Mesothelial cell of epicardium (in vitro differentiated cells): ENCODE measurements at regions not wholly inside any gene's neighbourhood (a gene's known extent, or its start where the extent isn't known, plus 50 kb on each side); places are given as distances from the start of the nearest gene placed in this dataset.
A peak's percentile ranks its signal among the peaks of the same experiment; 100 is the strongest.

Source experiments
- DNase-seq, 2 experiments: peaks; one replicate each; pipeline ENCODE4 v3.0.0; 2021; ENCODE audit warnings: low spot score in 2 of 2; ENCODE audit not compliant: unreplicated experiment in 2 of 2
- H3K27ac Mint-ChIP-seq: 2 replicates; pipeline ENCODE4 v1.8.0; 2021; ENCODE audit warnings: mixed read lengths
- H3K27me3 Mint-ChIP-seq: 2 replicates; pipeline ENCODE4 v1.8.0; 2021; ENCODE audit warnings: low read depth, mixed read lengths
- H3K36me3 Mint-ChIP-seq: 2 replicates; pipeline ENCODE4 v1.8.0; 2021; ENCODE audit warnings: mixed read lengths
- H3K4me1 Mint-ChIP-seq: 2 replicates; pipeline ENCODE4 v1.8.0; 2021; ENCODE audit warnings: mixed read lengths
- H3K4me3 Mint-ChIP-seq: 2 replicates; pipeline ENCODE4 v1.8.0; 2021; ENCODE audit warnings: mild to moderate bottlenecking, moderate library complexity, mixed read lengths
- H3K9me3 Mint-ChIP-seq: 2 replicates; pipeline ENCODE4 v1.8.0; 2021; ENCODE audit warnings: mixed read lengths
- TF ChIP-seq, protein P1 (sequence below): fragments of 200-600 bp; sonication (generic); IDR thresholded peaks from one replicate; pipeline ENCODE4 v1.5.0; 2021; ENCODE audit warnings: antibody characterized with exemption; ENCODE audit not compliant: unreplicated experiment

DNA sequence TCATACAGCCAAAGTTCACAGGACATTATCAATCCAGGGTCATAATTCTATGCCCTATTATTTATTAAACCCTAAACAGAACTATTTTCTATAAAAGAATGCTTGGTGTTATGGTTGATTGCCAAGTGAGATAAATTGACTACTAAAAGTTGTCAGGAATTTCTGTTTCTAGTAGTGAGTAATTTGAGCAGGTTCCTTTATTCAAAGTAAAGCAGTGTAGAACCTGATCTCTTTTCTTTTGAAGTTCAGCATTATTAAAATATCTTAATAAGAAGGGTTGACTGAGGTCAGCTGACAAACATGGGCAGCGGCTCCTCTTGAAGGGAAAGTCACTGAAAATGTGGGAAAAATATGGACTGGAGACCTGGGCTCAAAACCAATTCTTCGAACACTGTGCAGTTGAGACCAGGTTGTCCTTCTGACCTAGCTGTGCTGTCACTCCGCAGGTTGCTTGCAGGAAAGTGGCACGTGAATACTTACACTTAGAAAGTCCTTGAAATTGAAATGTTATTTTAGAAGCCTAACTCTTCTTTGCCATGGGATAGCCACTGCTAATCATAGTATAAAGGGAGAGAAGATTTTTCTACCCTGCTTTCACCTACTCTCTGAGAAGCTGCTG, 141.0 kb downstream of the RASSF9 start:
- Mint-ChIP-seq H3K27me3 (no peaks in the 10 kb centered on the region), H3K27ac (peak overlapping the region; percentile 53), H3K4me1 (peaks cover 33% of the 10 kb centered on the region), H3K9me3 (no peaks in the 10 kb centered on the region), H3K36me3 (no peaks in the 10 kb centered on the region), H3K4me3 (no peak overlapping the region)
- DNase-seq: no peak
- TF ChIP-seq, protein P1, sequence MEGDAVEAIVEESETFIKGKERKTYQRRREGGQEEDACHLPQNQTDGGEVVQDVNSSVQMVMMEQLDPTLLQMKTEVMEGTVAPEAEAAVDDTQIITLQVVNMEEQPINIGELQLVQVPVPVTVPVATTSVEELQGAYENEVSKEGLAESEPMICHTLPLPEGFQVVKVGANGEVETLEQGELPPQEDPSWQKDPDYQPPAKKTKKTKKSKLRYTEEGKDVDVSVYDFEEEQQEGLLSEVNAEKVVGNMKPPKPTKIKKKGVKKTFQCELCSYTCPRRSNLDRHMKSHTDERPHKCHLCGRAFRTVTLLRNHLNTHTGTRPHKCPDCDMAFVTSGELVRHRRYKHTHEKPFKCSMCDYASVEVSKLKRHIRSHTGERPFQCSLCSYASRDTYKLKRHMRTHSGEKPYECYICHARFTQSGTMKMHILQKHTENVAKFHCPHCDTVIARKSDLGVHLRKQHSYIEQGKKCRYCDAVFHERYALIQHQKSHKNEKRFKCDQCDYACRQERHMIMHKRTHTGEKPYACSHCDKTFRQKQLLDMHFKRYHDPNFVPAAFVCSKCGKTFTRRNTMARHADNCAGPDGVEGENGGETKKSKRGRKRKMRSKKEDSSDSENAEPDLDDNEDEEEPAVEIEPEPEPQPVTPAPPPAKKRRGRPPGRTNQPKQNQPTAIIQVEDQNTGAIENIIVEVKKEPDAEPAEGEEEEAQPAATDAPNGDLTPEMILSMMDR: no peak

DNA sequence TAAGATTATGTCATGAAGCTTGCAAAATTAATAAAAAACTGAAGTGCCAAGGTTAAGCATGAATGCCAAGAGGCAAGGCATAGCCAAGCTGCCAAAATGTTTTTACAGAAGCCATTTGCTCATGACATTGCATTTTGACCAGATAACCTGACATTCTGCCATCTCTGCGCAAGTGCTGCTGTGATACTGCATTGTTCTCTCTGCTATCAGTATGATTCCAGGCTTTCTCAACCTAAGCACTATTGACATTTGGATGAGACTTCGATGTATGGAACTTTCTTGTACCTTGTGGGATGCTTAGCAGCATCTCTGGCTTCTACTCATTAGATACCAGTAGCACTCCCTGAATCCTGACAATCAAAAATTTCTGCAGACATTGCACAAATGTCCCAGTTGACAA, 139.2 kb downstream of the RASSF9 start:
- H3K27ac Mint-ChIP-seq: no peak overlapping the region
- no peak for DNase-seq
- peaks cover 28% of the 10 kb centered on the region for H3K4me1 Mint-ChIP-seq
- no peaks in the 10 kb centered on the region for H3K27me3 Mint-ChIP-seq
- no peaks in the 10 kb centered on the region for H3K36me3 Mint-ChIP-seq
- no peak overlapping the region for H3K4me3 Mint-ChIP-seq
- no peaks in the 10 kb centered on the region for H3K9me3 Mint-ChIP-seq
- TF ChIP-seq, protein P1: no peak

DNA sequence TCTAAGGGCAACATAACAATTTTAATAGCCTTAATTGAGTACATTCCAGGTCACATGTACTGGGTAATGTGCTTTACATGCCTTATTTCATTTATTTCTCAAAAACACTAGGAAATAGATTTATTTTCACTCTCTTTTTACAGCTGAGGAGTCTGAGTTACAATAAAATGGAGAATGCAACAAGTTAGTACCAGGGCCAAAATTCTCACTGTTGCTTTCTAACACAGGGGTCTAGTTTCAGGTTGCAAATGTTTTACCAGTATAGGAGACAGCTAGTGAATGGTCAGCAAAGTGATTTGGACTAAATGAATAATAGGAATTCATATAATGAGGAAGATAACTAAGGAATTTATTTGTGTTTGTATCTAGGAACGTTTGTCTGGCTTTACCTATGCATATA, 137.3 kb downstream of the RASSF9 start:
- DNase-seq: no peak
- H3K4me3 Mint-ChIP-seq: no peak overlapping the region
- H3K4me1 Mint-ChIP-seq: peaks cover 28% of the 10 kb centered on the region
- H3K27me3 Mint-ChIP-seq: no peaks in the 10 kb centered on the region
- no peaks in the 10 kb centered on the region for H3K36me3 Mint-ChIP-seq
- peaks cover 4% of the 10 kb centered on the region for H3K9me3 Mint-ChIP-seq
- peak overlapping the region; percentile 52 for H3K27ac Mint-ChIP-seq
- TF ChIP-seq, protein P1: no peak

DNA sequence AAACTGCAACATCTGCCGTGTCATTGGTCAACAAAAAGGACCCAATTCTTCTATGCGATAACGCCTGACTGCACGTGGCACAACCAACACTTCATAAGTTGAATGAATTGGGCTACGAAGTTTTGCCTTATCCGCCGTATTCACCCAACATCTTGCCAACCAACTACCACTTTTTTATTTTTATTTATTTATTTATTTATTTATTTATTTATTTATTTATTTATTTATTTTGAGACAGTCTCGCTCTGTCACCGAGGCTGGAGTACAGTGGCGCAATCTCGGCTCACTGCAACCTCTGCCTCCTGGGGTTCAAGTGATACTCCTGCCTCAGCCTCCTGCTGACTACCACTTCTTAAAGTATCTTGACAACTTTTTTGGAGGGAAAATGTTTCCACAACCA, 127.4 kb downstream of the RASSF9 start:
- H3K9me3 Mint-ChIP-seq: peaks cover 8% of the 10 kb centered on the region
- H3K27ac Mint-ChIP-seq: no peak overlapping the region
- TF ChIP-seq, protein P1: no peak
- DNase-seq: no peak
- peaks cover 15% of the 10 kb centered on the region for H3K4me1 Mint-ChIP-seq
- H3K27me3 Mint-ChIP-seq: no peaks in the 10 kb centered on the region
- no peaks in the 10 kb centered on the region for H3K36me3 Mint-ChIP-seq
- no peak overlapping the region for H3K4me3 Mint-ChIP-seq

DNA sequence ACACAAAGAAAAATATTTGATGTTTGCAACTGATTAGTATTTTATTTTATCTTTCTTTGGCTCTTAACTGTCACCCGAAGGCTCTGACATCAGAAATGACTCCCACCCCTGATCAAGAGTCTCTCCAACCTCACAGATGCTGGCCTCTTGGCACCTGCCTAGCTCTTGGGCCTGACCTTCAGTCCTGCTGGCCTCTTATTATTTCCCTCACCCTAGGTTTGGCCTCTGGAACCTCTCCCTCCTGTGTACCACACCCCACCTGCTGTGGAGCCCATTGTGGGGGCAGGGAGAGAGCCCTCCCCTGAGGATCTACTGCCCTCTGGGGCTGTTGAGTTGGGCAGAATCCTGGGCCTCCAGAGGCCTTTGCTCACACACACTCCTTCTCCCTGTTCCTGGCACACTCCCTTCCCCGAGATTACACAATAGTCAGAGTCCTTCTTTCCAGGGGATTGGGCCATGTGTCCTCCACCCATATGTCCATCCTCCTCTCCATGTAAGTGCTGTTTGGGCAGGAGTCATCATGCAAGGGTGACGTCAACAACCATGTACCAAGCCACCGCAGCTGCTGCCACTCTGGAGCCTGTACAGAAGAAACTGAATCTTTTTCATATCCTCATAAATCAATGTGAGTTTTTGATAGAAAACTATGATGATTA, 124.3 kb downstream of the RASSF9 start:
- H3K36me3 Mint-ChIP-seq: no peaks in the 10 kb centered on the region
- peaks cover 19% of the 10 kb centered on the region for H3K9me3 Mint-ChIP-seq
- peaks cover 15% of the 10 kb centered on the region for H3K4me1 Mint-ChIP-seq
- H3K27ac Mint-ChIP-seq: no peak overlapping the region
- TF ChIP-seq, protein P1: no peak
- no peaks in the 10 kb centered on the region for H3K27me3 Mint-ChIP-seq
- DNase-seq: no peak
- no peak overlapping the region for H3K4me3 Mint-ChIP-seq
